ENCODE measurements at regions not wholly inside any gene's neighbourhood (a gene's known extent, or its start where the extent isn't known, plus 50 kb on each side); places are given as distances from the start of the nearest gene placed in this dataset.
"Not testable (repeated sequence)": the region's sequence is repeated elsewhere in the genome, so short reads cannot be mapped to it uniquely, and the experiment has no call there.

DNA sequence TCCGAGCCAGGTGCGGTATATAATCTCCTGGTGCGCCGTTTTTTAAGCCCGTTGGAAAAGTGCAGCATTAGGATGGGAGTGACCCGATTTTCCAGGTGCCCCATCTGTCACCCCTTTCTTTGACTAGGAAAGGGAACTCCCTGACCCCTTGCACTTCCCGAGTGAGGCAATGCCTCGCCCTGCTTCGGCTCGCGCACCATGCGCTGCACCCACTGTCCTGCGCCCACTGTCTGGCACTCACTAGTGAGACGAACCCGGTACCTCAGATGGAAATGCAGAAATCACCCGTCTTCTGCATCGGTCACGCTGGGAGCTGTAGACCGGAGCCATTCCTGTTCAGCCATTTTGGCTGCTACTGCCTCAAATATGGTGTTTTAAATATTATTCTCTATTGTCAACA is 198.0 kb downstream of the MEIS1 start:
- H3K4me1 Mint-ChIP-seq (ENCODE audit: unreplicated experiment); H3K36me3 Mint-ChIP-seq (ENCODE audit: unreplicated experiment); DNase-seq (ENCODE audit: extremely low spot score, unreplicated experiment); H3K27ac Mint-ChIP-seq (ENCODE audit: unreplicated experiment); H3K4me3 Mint-ChIP-seq (ENCODE audit: unreplicated experiment); H3K27me3 Mint-ChIP-seq (ENCODE audit: unreplicated experiment): not testable (repeated sequence)
- H3K9me3 Mint-ChIP-seq (ENCODE audit: unreplicated experiment): peaks cover 10% of the 10 kb centered on the region

DNA sequence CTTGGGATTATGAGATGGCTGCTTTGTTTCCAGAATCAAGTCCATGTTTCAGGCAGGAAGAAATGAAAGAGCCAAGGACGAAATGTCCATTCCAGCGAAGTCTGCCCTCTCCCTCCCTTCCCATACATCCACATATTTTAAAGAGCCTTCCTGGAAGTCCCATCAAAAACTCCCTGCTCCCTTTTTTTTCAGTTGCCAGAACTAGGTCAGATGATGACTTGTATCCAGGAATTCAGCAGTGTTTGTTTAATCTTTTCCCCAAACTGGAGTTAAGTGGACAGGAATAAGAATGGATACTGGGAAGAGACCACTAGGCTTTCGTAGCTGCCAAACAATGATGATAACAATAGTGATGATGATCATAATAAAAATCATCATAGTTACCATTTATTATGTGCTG is 198.7 kb downstream of the MEIS1 start:
- no peak for DNase-seq (ENCODE audit: extremely low spot score, unreplicated experiment)

GRCh38 chr2:66634784-66635183 is 199.9 kb downstream of the MEIS1 start:
- Mint-ChIP-seq H3K27ac (ENCODE audit: unreplicated experiment) (no peak overlapping the region), H3K4me1 (ENCODE audit: unreplicated experiment) (no peaks in the 10 kb centered on the region), H3K4me3 (ENCODE audit: unreplicated experiment) (no peak overlapping the region), H3K27me3 (ENCODE audit: unreplicated experiment) (no peaks in the 10 kb centered on the region), H3K36me3 (ENCODE audit: unreplicated experiment) (no peaks in the 10 kb centered on the region), H3K9me3 (ENCODE audit: unreplicated experiment) (peaks cover 10% of the 10 kb centered on the region)
- no peak for DNase-seq (ENCODE audit: extremely low spot score, unreplicated experiment)
- TF ChIP-seq, protein P1, sequence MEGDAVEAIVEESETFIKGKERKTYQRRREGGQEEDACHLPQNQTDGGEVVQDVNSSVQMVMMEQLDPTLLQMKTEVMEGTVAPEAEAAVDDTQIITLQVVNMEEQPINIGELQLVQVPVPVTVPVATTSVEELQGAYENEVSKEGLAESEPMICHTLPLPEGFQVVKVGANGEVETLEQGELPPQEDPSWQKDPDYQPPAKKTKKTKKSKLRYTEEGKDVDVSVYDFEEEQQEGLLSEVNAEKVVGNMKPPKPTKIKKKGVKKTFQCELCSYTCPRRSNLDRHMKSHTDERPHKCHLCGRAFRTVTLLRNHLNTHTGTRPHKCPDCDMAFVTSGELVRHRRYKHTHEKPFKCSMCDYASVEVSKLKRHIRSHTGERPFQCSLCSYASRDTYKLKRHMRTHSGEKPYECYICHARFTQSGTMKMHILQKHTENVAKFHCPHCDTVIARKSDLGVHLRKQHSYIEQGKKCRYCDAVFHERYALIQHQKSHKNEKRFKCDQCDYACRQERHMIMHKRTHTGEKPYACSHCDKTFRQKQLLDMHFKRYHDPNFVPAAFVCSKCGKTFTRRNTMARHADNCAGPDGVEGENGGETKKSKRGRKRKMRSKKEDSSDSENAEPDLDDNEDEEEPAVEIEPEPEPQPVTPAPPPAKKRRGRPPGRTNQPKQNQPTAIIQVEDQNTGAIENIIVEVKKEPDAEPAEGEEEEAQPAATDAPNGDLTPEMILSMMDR (IDR thresholded peaks at IDR 0.05): no peak

More for the DNA sequence above, 198.7 kb downstream of the MEIS1 start:
- Mint-ChIP-seq H3K9me3 (ENCODE audit: unreplicated experiment) (peaks cover 10% of the 10 kb centered on the region), H3K4me3 (ENCODE audit: unreplicated experiment) (no peak overlapping the region), H3K27ac (ENCODE audit: unreplicated experiment) (no peak overlapping the region), H3K4me1 (ENCODE audit: unreplicated experiment) (no peaks in the 10 kb centered on the region), H3K36me3 (ENCODE audit: unreplicated experiment) (no peaks in the 10 kb centered on the region), H3K27me3 (ENCODE audit: unreplicated experiment) (no peaks in the 10 kb centered on the region)
- TF ChIP-seq, protein P1 (IDR thresholded peaks at IDR 0.05): no peak

DNA sequence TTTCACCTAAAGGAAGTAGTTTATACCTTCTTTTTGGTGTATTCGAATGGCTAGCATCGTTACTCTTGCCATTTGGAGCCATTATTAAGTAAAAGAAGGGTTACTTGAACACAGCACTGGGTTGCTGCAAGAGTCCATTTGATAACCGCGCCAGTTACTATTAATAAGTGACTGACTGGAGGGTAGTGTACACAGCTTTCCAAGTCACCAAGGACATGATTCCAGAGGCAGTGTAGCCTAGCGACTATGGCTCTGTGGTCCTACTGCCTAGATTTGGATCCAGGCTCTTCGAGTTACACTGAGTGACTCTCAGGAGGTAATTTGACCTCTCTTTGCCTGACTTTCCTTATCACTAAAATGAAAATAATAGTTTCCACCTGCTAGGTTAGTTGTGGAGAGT is 206.8 kb downstream of the MEIS1 start:
- Mint-ChIP-seq H3K9me3 (ENCODE audit: unreplicated experiment) (no peaks in the 10 kb centered on the region), H3K36me3 (ENCODE audit: unreplicated experiment) (no peaks in the 10 kb centered on the region)
- TF ChIP-seq, protein P1 (IDR thresholded peaks at IDR 0.05): no peak

DNA sequence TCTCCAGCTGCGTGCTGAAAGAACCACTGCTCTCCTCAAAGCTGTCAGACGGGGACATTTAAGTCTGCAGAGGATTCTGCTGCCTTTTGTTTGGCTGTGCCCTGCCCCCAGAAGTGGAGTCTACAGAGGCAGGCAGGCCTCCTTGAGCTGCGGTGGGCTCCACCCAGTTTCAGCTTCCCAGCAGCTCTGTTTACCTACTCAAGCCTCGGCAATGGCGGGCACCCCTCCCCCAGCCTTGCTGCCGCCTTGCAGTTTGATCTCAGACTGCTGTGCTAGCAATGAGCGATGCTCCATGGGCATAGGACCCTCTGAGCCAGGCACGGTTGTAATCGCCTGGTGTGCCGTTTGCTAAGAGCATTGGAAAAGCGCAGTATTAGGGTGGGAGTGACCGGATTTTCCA is 213.2 kb downstream of the MEIS1 start:
- not testable (repeated sequence) for H3K27ac Mint-ChIP-seq (ENCODE audit: unreplicated experiment); H3K36me3 Mint-ChIP-seq (ENCODE audit: unreplicated experiment); H3K4me3 Mint-ChIP-seq (ENCODE audit: unreplicated experiment)

More for the DNA sequence above, 206.8 kb downstream of the MEIS1 start:
- no peaks in the 10 kb centered on the region for H3K4me1 Mint-ChIP-seq (ENCODE audit: unreplicated experiment)
- no peaks in the 10 kb centered on the region for H3K27me3 Mint-ChIP-seq (ENCODE audit: unreplicated experiment)
- no peak overlapping the region for H3K27ac Mint-ChIP-seq (ENCODE audit: unreplicated experiment)
- DNase-seq (ENCODE audit: extremely low spot score, unreplicated experiment): no peak
- no peak overlapping the region for H3K4me3 Mint-ChIP-seq (ENCODE audit: unreplicated experiment)

GRCh38 chr2:66649006-66649405 is 214.1 kb downstream of the MEIS1 start:
- Mint-ChIP-seq H3K4me1 (ENCODE audit: unreplicated experiment) (no peaks in the 10 kb centered on the region), H3K27ac (ENCODE audit: unreplicated experiment) (no peak overlapping the region), H3K4me3 (ENCODE audit: unreplicated experiment) (no peak overlapping the region), H3K27me3 (ENCODE audit: unreplicated experiment) (no peaks in the 10 kb centered on the region), H3K36me3 (ENCODE audit: unreplicated experiment) (no peaks in the 10 kb centered on the region), H3K9me3 (ENCODE audit: unreplicated experiment) (no peaks in the 10 kb centered on the region)
- no peak for DNase-seq (ENCODE audit: extremely low spot score, unreplicated experiment)
- TF ChIP-seq, protein P1 (IDR thresholded peaks at IDR 0.05): no peak

More for the DNA sequence above, 213.2 kb downstream of the MEIS1 start:
- DNase-seq (ENCODE audit: extremely low spot score, unreplicated experiment); H3K9me3 Mint-ChIP-seq (ENCODE audit: unreplicated experiment); H3K27me3 Mint-ChIP-seq (ENCODE audit: unreplicated experiment); H3K4me1 Mint-ChIP-seq (ENCODE audit: unreplicated experiment): not testable (repeated sequence)
